ENCODE measurements at regions not wholly inside any gene's neighbourhood (a gene's known extent, or its start where the extent isn't known, plus 50 kb on each side); places are given as distances from the start of the nearest gene placed in this dataset.

DNA sequence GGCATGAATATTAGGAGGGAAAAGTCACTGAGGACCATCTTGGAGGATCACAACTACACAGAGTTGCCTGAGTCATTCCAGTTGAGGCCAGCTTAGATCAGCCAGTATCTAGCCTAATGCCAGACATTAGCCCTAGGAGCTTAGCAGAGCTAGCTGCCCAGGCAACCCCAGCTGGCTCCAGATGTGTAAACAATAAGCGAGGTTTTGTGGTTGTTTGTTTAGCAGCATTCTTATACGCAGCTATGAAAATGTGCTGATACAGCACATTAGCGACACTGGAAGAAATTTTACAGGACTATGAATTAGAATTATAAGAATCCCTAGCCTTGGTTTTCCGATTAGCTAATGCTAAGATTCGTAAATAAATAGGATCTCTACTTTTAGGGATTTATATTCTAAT lies 59.3 kb downstream of the BTBD3 start:
- Histone ChIP-seq H3K27ac (no peak overlapping the region), H3K27me3 (ENCODE audit: control insufficient read depth, insufficient read depth, low read length) (no peaks in the 10 kb centered on the region), H3K9ac (no peak overlapping the region), H3K36me3 (ENCODE audit: control insufficient read depth, insufficient read depth, low read length) (no peaks in the 10 kb centered on the region), H3K4me1 (no peaks in the 10 kb centered on the region), H3K79me2 (no peaks in the 10 kb centered on the region), H3K9me3 (ENCODE audit: control insufficient read depth, low read length) (no peaks in the 10 kb centered on the region), H3K4me2 (ENCODE audit: low read length) (no peak overlapping the region), H3K4me3 (ENCODE audit: low read depth, low read length) (no peak overlapping the region), H2AFZ (no peak overlapping the region)
- TF ChIP-seq, protein P1, sequence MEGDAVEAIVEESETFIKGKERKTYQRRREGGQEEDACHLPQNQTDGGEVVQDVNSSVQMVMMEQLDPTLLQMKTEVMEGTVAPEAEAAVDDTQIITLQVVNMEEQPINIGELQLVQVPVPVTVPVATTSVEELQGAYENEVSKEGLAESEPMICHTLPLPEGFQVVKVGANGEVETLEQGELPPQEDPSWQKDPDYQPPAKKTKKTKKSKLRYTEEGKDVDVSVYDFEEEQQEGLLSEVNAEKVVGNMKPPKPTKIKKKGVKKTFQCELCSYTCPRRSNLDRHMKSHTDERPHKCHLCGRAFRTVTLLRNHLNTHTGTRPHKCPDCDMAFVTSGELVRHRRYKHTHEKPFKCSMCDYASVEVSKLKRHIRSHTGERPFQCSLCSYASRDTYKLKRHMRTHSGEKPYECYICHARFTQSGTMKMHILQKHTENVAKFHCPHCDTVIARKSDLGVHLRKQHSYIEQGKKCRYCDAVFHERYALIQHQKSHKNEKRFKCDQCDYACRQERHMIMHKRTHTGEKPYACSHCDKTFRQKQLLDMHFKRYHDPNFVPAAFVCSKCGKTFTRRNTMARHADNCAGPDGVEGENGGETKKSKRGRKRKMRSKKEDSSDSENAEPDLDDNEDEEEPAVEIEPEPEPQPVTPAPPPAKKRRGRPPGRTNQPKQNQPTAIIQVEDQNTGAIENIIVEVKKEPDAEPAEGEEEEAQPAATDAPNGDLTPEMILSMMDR (IDR thresholded peaks at IDR 0.05) = no peak

DNA sequence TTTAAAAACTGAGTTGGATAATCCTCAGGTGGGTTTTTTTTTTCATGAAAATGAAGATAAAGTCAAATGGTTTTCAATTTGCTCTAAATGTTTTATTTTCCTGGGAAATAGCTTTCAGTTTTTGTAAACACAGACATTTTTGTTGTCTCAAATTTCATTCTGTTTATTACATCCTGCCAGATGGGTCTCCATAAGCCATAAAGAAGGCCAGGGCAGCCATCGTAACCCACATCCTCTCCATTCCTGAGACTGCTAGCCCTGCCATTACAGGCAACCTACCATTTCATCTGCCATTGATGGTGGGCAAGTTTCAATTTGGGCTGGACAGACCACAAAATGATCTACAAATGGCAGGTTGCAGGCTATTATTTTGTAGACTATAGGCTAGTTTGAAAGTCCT lies 60.8 kb downstream of the BTBD3 start:
- H3K4me1 ChIP-seq = no peaks in the 10 kb centered on the region
- H3K4me3 ChIP-seq (ENCODE audit: low read depth, low read length) = no peak overlapping the region
- H3K9ac ChIP-seq = no peak overlapping the region
- TF ChIP-seq, protein P1 (IDR thresholded peaks at IDR 0.05) = no peak
- H3K27me3 ChIP-seq (ENCODE audit: control insufficient read depth, insufficient read depth, low read length) = no peaks in the 10 kb centered on the region
- H3K4me2 ChIP-seq (ENCODE audit: low read length) = no peak overlapping the region
- no peaks in the 10 kb centered on the region for H3K9me3 ChIP-seq (ENCODE audit: control insufficient read depth, low read length)
- no peak overlapping the region for H3K27ac ChIP-seq
- H2AFZ ChIP-seq = no peak overlapping the region
- H3K79me2 ChIP-seq = no peaks in the 10 kb centered on the region
- no peaks in the 10 kb centered on the region for H3K36me3 ChIP-seq (ENCODE audit: control insufficient read depth, insufficient read depth, low read length)

DNA sequence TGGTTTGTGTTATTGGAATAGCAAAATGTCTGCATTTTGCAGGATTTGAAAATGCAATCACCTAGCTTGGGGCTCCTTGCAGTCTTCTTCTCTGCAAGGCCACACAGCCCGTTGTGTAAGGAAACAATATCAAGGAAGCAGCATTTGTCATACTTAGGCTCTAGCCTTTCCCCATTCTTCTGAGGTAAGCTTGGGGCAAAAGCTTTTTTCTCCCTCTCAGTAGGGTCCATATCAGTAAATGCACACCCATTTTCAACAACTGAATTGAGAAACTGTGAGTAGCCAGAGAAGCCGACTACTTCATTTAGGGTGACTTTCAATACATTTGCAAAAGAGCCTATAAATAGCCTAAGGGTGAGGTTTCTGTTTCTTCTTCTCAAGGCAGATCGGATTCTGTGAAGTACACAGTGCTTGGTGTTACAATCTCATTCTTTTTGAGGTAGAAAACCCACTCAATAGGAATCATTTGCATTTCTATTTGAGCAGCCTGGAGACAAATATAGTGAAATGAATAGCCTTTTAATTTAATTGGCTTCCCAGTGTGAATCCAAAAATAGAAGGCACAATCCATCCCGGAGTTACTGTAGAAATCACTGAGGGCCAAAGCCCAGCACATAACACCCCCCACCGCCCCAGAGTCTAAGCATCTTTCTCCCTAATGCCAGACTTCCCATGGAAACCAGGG lies 61.8 kb downstream of the BTBD3 start:
- Histone ChIP-seq H3K4me1 (no peaks in the 10 kb centered on the region), H3K4me2 (ENCODE audit: low read length) (no peak overlapping the region), H3K27ac (no peak overlapping the region), H3K4me3 (ENCODE audit: low read depth, low read length) (no peak overlapping the region), H2AFZ (no peak overlapping the region), H3K79me2 (no peaks in the 10 kb centered on the region), H3K36me3 (ENCODE audit: control insufficient read depth, insufficient read depth, low read length) (no peaks in the 10 kb centered on the region), H3K9me3 (ENCODE audit: control insufficient read depth, low read length) (no peaks in the 10 kb centered on the region), H3K27me3 (ENCODE audit: control insufficient read depth, insufficient read depth, low read length) (no peaks in the 10 kb centered on the region), H3K9ac (no peak overlapping the region)
- TF ChIP-seq, protein P1 (IDR thresholded peaks at IDR 0.05) = no peak

DNA sequence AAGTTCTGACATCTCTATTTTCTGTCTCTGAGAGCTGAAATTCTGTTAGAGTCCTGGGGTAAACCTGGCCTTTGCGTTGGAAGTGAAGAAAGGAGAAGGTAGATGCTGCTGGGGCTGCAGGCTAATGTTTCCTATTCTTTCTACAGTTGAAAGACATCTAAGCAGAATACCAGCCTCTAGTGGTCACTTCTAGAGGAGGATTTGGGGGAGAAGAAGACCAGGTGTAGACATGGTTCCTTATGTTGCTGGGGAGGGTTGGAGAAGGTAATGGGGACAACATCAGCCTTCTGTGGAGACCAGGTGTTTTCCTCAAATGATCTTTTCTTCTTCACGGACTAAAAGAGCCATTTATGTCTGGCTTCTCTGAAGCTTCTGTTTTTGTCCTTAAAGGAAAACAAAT lies 62.6 kb downstream of the BTBD3 start:
- H3K4me2 ChIP-seq (ENCODE audit: low read length) = no peak overlapping the region
- no peaks in the 10 kb centered on the region for H3K27me3 ChIP-seq (ENCODE audit: control insufficient read depth, insufficient read depth, low read length)
- H3K9ac ChIP-seq = no peak overlapping the region
- H2AFZ ChIP-seq = no peak overlapping the region
- no peaks in the 10 kb centered on the region for H3K4me1 ChIP-seq
- no peaks in the 10 kb centered on the region for H3K36me3 ChIP-seq (ENCODE audit: control insufficient read depth, insufficient read depth, low read length)
- no peak overlapping the region for H3K4me3 ChIP-seq (ENCODE audit: low read depth, low read length)
- no peak overlapping the region for H3K27ac ChIP-seq
- TF ChIP-seq, protein P1 (IDR thresholded peaks at IDR 0.05) = no peak
- no peaks in the 10 kb centered on the region for H3K9me3 ChIP-seq (ENCODE audit: control insufficient read depth, low read length)
- no peaks in the 10 kb centered on the region for H3K79me2 ChIP-seq

DNA sequence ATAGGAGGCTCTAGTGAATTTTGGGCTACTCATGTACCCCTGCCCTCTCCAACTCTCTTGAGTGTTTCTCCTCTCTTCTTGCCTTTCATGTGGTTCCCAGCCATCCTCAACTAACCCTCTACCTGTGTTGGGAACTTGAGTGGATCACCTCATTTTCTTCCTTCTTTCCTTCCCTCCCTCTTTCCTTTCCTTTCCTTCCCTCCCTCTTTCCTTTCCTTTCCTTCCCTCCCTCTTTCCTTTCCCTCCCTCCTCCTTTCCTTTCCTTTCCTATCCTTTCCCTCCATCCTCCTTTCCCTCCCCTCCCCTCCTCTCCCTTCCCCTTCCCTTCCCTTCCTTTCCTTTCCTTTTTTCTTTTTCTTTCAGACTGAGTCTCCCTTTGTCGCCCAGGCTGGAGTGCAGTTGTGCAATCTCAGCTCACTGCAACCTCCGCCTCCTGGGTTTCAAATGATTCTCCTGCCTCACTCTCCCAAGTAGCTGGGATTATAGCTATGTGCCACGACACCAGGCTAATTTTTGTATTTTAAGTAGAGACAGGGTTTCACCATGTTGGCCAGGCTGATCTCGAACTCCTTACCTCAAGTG lies 63.8 kb downstream of the BTBD3 start:
- H3K27me3 ChIP-seq (ENCODE audit: control insufficient read depth, insufficient read depth, low read length) = no peaks in the 10 kb centered on the region
- no peak overlapping the region for H3K27ac ChIP-seq
- H3K4me1 ChIP-seq = no peaks in the 10 kb centered on the region
- no peaks in the 10 kb centered on the region for H3K79me2 ChIP-seq
- H3K4me3 ChIP-seq (ENCODE audit: low read depth, low read length) = no peak overlapping the region
- no peak overlapping the region for H2AFZ ChIP-seq
- H3K9me3 ChIP-seq (ENCODE audit: control insufficient read depth, low read length) = no peaks in the 10 kb centered on the region
- TF ChIP-seq, protein P1 (IDR thresholded peaks at IDR 0.05) = no peak
- H3K9ac ChIP-seq = no peak overlapping the region
- H3K4me2 ChIP-seq (ENCODE audit: low read length) = no peak overlapping the region
- H3K36me3 ChIP-seq (ENCODE audit: control insufficient read depth, insufficient read depth, low read length) = no peaks in the 10 kb centered on the region
